Keratinocyte (primary cell): ENCODE measurements at regions not wholly inside any gene's neighbourhood (a gene's known extent, or its start where the extent isn't known, plus 50 kb on each side); places are given as distances from the start of the nearest gene placed in this dataset.

Experiments
- DNase-seq: peaks from one replicate; pipeline ENCODE4 v3.0.0-alpha.2; 2011; ENCODE audit warnings: low read depth, missing footprints, low spot score
- FAIRE-seq: peaks from 2 replicates; lab custom pipeline; 2011; peaks lifted over from hg19 to GRCh38; lab: Jason Lieb, UNC
- H2AFZ ChIP-seq: 2 replicates; pipeline ENCODE4 v1.6.0; 2012; ENCODE audit warnings: low read length, control low read depth, inconsistent platforms; ENCODE audit not compliant: control insufficient read depth
- H3K27ac ChIP-seq: 2 replicates; pipeline ENCODE4 v1.5.1; 2011; ENCODE audit warnings: low read length; ENCODE audit not compliant: control insufficient read depth, insufficient read depth
- H3K27me3 ChIP-seq: 3 replicates; pipeline ENCODE4 v1.6.0; 2011; ENCODE audit warnings: low read length; ENCODE audit not compliant: control insufficient read depth, insufficient read depth; ENCODE audit errors: extremely low read depth
- H3K36me3 ChIP-seq, 2 experiments: 2 replicates in 1 of 2; 3 replicates in 1 of 2; pipeline ENCODE4 v1.5.1; 2011; ENCODE audit warnings: low read length in 2 of 2, mild to moderate bottlenecking in 1 of 2; ENCODE audit not compliant: control insufficient read depth in 2 of 2, insufficient read depth in 2 of 2; ENCODE audit errors: extremely low read depth in 1 of 2
- H3K4me1 ChIP-seq: 3 replicates; pipeline ENCODE4 v1.5.1; 2011; ENCODE audit warnings: low read length; ENCODE audit not compliant: control insufficient read depth, insufficient read depth; ENCODE audit errors: extremely low read depth
- H3K4me2 ChIP-seq: 3 replicates; pipeline ENCODE4 v1.6.0; 2011; ENCODE audit warnings: low read depth, low read length; ENCODE audit not compliant: control insufficient read depth, insufficient read depth; ENCODE audit errors: extremely low read depth
- H3K4me3 ChIP-seq, 3 experiments: fragments of 200-600 bp in 1 of 3; sonication (generic) in 1 of 3; 2 replicates in 2 of 3; 3 replicates in 1 of 3; pipeline ENCODE4 v1.5.1; 2011 to 2016; ENCODE audit warnings: low read length in 3 of 3, mild to moderate bottlenecking in 3 of 3, control low read depth in 2 of 3, inconsistent platforms in 1 of 3, low read depth in 1 of 3, mixed read lengths in 1 of 3, mixed run types in 1 of 3, moderate library complexity in 1 of 3; ENCODE audit not compliant: control insufficient read depth in 2 of 3, insufficient read depth in 2 of 3; ENCODE audit errors: extremely low read depth in 1 of 3
- H3K79me2 ChIP-seq: 2 replicates; pipeline ENCODE4 v1.6.0; 2012; ENCODE audit warnings: low read length; ENCODE audit not compliant: control insufficient read depth, insufficient read depth
- H3K9ac ChIP-seq: 3 replicates; pipeline ENCODE4 v1.6.0; 2011; ENCODE audit warnings: low read length; ENCODE audit not compliant: control insufficient read depth, insufficient read depth; ENCODE audit errors: extremely low read depth
- H3K9me1 ChIP-seq: 3 replicates; pipeline ENCODE4 v1.6.0; 2011; ENCODE audit warnings: low read length; ENCODE audit not compliant: control insufficient read depth, insufficient read depth; ENCODE audit errors: extremely low read depth
- H3K9me3 ChIP-seq: 2 replicates; pipeline ENCODE4 v1.5.1; 2012; ENCODE audit warnings: low read depth, low read length; ENCODE audit not compliant: control insufficient read depth
- H4K20me1 ChIP-seq: 3 replicates; pipeline ENCODE4 v1.6.0; 2011; ENCODE audit warnings: low read length; ENCODE audit not compliant: control insufficient read depth, insufficient read depth; ENCODE audit errors: extremely low read depth
- EZH2 ChIP-seq: IDR thresholded peaks from one replicate; pipeline ENCODE4 v1.6.1; 2012; ENCODE audit warnings: inconsistent platforms, mild to moderate bottlenecking, low read length, moderate library complexity
- dilution Hi-C: fragments of 300-500 bp; cut with MboI; formaldehyde crosslinking; loops from one replicate; pipeline ENCODE4 v1.7.0; 2020; ENCODE audit warnings: low sequenced_read_pairs; ENCODE audit not compliant: extremely low pct_ligation_motif_present
- TF ChIP-seq, protein P1 (sequence below), 3 experiments: IDR thresholded peaks in 1 of 3; conservative IDR thresholded peaks in 1 of 3; optimal IDR thresholded peaks in 1 of 3; 2 replicates in 2 of 3; 3 replicates in 1 of 3; pipeline versions ENCODE3 to v1.5.1; 2011; ENCODE audit warnings: low read length in 3 of 3, mild to moderate bottlenecking in 3 of 3, moderate library complexity in 2 of 3, control low read depth in 1 of 3, inconsistent platforms in 1 of 3; ENCODE audit not compliant: insufficient read depth in 2 of 3; ENCODE audit errors: extremely low read depth in 1 of 3

DNA sequence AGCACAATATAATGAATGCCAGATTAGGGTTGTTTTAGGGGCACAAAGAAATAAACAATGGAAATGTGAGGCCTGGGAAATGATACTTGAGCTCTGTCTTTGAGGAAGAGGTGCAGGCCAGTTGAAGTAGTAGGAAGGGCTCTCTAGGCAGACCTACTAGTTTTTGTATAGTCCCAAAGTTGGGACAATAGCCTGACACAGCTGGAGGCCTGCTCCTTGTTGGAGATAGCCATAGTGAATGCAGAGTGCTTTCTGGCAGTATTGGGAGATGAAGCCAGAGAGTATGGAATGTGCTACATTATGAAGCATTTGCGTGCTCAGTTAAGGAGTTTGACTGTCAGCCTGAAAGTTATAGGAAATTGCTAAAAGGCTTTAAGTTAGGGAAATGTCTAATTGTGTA lies 251.2 kb upstream of the ZPLD1 start:
- Histone ChIP-seq H3K4me2 (no peak overlapping the region), H3K27me3 (no peaks in the 10 kb centered on the region), H4K20me1 (no peaks in the 10 kb centered on the region), H3K4me3 (no peak overlapping the region), H3K9ac (no peak overlapping the region), H3K79me2 (no peaks in the 10 kb centered on the region), H3K36me3 (no peaks in the 10 kb centered on the region), H3K9me3 (no peaks in the 10 kb centered on the region), H3K9me1 (no peaks in the 10 kb centered on the region), H3K27ac (no peak overlapping the region), H3K4me1 (peaks cover 39% of the 10 kb centered on the region), H2AFZ (no peak overlapping the region)
- FAIRE-seq = no peak
- no peak for DNase-seq
- dilution Hi-C loops = no loop called here
- no peak for TF ChIP-seq EZH2
- TF ChIP-seq, protein P1, sequence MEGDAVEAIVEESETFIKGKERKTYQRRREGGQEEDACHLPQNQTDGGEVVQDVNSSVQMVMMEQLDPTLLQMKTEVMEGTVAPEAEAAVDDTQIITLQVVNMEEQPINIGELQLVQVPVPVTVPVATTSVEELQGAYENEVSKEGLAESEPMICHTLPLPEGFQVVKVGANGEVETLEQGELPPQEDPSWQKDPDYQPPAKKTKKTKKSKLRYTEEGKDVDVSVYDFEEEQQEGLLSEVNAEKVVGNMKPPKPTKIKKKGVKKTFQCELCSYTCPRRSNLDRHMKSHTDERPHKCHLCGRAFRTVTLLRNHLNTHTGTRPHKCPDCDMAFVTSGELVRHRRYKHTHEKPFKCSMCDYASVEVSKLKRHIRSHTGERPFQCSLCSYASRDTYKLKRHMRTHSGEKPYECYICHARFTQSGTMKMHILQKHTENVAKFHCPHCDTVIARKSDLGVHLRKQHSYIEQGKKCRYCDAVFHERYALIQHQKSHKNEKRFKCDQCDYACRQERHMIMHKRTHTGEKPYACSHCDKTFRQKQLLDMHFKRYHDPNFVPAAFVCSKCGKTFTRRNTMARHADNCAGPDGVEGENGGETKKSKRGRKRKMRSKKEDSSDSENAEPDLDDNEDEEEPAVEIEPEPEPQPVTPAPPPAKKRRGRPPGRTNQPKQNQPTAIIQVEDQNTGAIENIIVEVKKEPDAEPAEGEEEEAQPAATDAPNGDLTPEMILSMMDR (optimal IDR thresholded peaks at IDR 0.05 in 1 of 3, IDR thresholded peaks at IDR 0.05 in 1 of 3, conservative IDR thresholded peaks at IDR 0.05 in 1 of 3; ENCODE audit: extremely low read depth in 1 of 3, insufficient read depth in 2 of 3, low read length in 3 of 3) = no peak

GRCh38 chr3:102189541-102189940 lies 245.3 kb upstream of the ZPLD1 start:
- peak overlapping the region in 1 of 3 experiments; percentile 46 for H3K4me3 ChIP-seq
- peak overlapping the region; percentile 96 for H3K27ac ChIP-seq
- H3K4me2 ChIP-seq = peak overlapping the region; percentile 81
- TF ChIP-seq, protein P1 (optimal IDR thresholded peaks at IDR 0.05 in 1 of 3, IDR thresholded peaks at IDR 0.05 in 1 of 3, conservative IDR thresholded peaks at IDR 0.05 in 1 of 3; ENCODE audit: extremely low read depth in 1 of 3, insufficient read depth in 2 of 3, low read length in 3 of 3) = no peak
- no peak for TF ChIP-seq EZH2
- H4K20me1 ChIP-seq = no peaks in the 10 kb centered on the region
- no peak overlapping the region for H2AFZ ChIP-seq
- H3K27me3 ChIP-seq = no peaks in the 10 kb centered on the region
- dilution Hi-C loops = no loop called here
- H3K9me1 ChIP-seq = no peaks in the 10 kb centered on the region
- DNase-seq (peak; percentile 38), FAIRE-seq (peak; percentile 99)
- H3K36me3 ChIP-seq = no peaks in the 10 kb centered on the region
- H3K4me1 ChIP-seq = peaks cover 62% of the 10 kb centered on the region
- no peaks in the 10 kb centered on the region for H3K79me2 ChIP-seq
- peak overlapping the region; percentile 67 for H3K9ac ChIP-seq
- no peaks in the 10 kb centered on the region for H3K9me3 ChIP-seq
